SK-N-SH treated with all-trans-retinoic acid at 6 μM for 48 hours (cell line): ENCODE measurements at regions not wholly inside any gene's neighbourhood (a gene's known extent, or its start where the extent isn't known, plus 50 kb on each side); places are given as distances from the start of the nearest gene placed in this dataset.

Experiments
- ARNTL ChIP-seq: fragments of 450-650 bp; formaldehyde crosslinking; IDR thresholded peaks from 2 replicates; pipeline ENCODE4 v1.5.0; 2020; ENCODE audit warnings: low read depth, mild to moderate bottlenecking, moderate library complexity, borderline replicate concordance
- BACH2 ChIP-seq: fragments of 250-450 bp; sonication (Bioruptor Pico); IDR thresholded peaks from 2 replicates; pipeline ENCODE4 v1.9.0; 2021; ENCODE audit warnings: mild to moderate bottlenecking, borderline replicate concordance
- CSDC2 ChIP-seq: fragments of 250-450 bp; sonication (Bioruptor Pico); IDR thresholded peaks from 2 replicates; pipeline ENCODE4 v1.5.0; 2020; ENCODE audit warnings: mild to moderate bottlenecking, moderate library complexity
- ESRRG ChIP-seq: fragments of 250-450 bp; sonication (Bioruptor Pico); IDR thresholded peaks from 2 replicates; pipeline ENCODE4 v1.6.1; 2021; ENCODE audit warnings: mild to moderate bottlenecking
- GLIS3 ChIP-seq: fragments of 250-450 bp; sonication (Bioruptor Pico); IDR thresholded peaks from 2 replicates; pipeline ENCODE4 v1.5.0; 2020; ENCODE audit warnings: mild to moderate bottlenecking, moderate library complexity
- PPARA ChIP-seq: fragments of 250-450 bp; sonication (Bioruptor Pico); IDR thresholded peaks from 2 replicates; pipeline ENCODE4 v1.5.0; 2020; ENCODE audit warnings: mild to moderate bottlenecking, borderline replicate concordance
- TOX ChIP-seq: fragments of 250-450 bp; sonication (Bioruptor Pico); IDR thresholded peaks from 2 replicates; pipeline ENCODE4 v1.8.0; 2021; ENCODE audit warnings: mild to moderate bottlenecking, moderate library complexity, borderline replicate concordance
- ZFP3 ChIP-seq: fragments of 250-450 bp; sonication (Bioruptor Pico); IDR thresholded peaks from 2 replicates; pipeline ENCODE4 v1.5.0; 2020; ENCODE audit warnings: mild to moderate bottlenecking, moderate library complexity
- ZFP30 ChIP-seq: fragments of 450-650 bp; formaldehyde crosslinking; IDR thresholded peaks from 2 replicates; pipeline ENCODE4 v1.5.0; 2022; ENCODE audit warnings: mild to moderate bottlenecking, moderate library complexity
- ZNF8 ChIP-seq: fragments of 450-650 bp; formaldehyde crosslinking; IDR thresholded peaks from 2 replicates; pipeline ENCODE4 v1.5.0; 2020; ENCODE audit warnings: mild to moderate bottlenecking, moderate library complexity
- TF ChIP-seq, protein P1 (sequence below): fragments of 250-450 bp; sonication (Bioruptor Pico); IDR thresholded peaks from 2 replicates; pipeline ENCODE4 v1.5.1; 2020; ENCODE audit warnings: low read depth, mild to moderate bottlenecking, moderate library complexity
- TF ChIP-seq, protein P2 (sequence below): fragments of 250-450 bp; sonication (Bioruptor Pico); IDR thresholded peaks from 2 replicates; pipeline ENCODE4 v1.8.0; 2020; ENCODE audit warnings: mild to moderate bottlenecking, moderate library complexity, borderline replicate concordance
- TF ChIP-seq, protein P3 (sequence below): fragments of 250-450 bp; sonication (Bioruptor Pico); IDR thresholded peaks from 2 replicates; pipeline ENCODE4 v1.5.0; 2020; ENCODE audit warnings: mild to moderate bottlenecking, moderate library complexity
- TF ChIP-seq, protein P4 (sequence below): fragments of 250-450 bp; sonication (Bioruptor Pico); IDR thresholded peaks from 2 replicates; pipeline ENCODE4 v1.8.0; 2021; ENCODE audit warnings: low read depth, mild to moderate bottlenecking, moderate library complexity, borderline replicate concordance

DNA sequence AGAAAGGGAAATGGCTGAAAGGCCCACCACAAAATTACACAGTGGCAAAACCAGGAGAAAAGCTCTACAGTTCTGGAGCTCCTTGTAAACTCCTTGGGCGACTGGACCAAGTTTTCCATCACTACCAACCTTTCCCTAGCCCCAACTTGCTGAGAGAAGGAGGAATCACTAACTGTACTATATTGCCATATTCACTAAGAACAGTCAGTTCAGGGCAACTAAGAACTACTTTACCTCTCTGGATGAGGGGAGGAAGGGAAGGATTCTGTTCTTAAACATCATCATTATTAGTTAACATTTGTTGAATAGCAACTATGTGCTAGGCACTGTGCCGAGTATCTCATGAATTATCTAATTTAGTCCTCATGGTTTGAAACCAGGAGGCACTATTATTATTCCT lies 98.1 kb upstream of the SVIL start:
- TF ChIP-seq, protein P1, sequence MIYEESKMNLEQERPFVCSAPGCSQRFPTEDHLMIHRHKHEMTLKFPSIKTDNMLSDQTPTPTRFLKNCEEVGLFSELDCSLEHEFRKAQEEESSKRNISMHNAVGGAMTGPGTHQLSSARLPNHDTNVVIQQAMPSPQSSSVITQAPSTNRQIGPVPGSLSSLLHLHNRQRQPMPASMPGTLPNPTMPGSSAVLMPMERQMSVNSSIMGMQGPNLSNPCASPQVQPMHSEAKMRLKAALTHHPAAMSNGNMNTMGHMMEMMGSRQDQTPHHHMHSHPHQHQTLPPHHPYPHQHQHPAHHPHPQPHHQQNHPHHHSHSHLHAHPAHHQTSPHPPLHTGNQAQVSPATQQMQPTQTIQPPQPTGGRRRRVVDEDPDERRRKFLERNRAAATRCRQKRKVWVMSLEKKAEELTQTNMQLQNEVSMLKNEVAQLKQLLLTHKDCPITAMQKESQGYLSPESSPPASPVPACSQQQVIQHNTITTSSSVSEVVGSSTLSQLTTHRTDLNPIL (CRISPR knock-in tag): no peak
- TF ChIP-seq ARNTL (CRISPR knock-in tag): no peak
- no peak for TF ChIP-seq ZNF8
- TF ChIP-seq, protein P2, sequence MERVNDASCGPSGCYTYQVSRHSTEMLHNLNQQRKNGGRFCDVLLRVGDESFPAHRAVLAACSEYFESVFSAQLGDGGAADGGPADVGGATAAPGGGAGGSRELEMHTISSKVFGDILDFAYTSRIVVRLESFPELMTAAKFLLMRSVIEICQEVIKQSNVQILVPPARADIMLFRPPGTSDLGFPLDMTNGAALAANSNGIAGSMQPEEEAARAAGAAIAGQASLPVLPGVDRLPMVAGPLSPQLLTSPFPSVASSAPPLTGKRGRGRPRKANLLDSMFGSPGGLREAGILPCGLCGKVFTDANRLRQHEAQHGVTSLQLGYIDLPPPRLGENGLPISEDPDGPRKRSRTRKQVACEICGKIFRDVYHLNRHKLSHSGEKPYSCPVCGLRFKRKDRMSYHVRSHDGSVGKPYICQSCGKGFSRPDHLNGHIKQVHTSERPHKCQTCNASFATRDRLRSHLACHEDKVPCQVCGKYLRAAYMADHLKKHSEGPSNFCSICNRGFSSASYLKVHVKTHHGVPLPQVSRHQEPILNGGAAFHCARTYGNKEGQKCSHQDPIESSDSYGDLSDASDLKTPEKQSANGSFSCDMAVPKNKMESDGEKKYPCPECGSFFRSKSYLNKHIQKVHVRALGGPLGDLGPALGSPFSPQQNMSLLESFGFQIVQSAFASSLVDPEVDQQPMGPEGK: no peak
- TF ChIP-seq ESRRG (CRISPR knock-in tag): no peak
- TF ChIP-seq CSDC2 (CRISPR knock-in tag): no peak
- TF ChIP-seq PPARA: no peak
- TF ChIP-seq GLIS3 (CRISPR knock-in tag): no peak
- TF ChIP-seq ZFP30 (CRISPR knock-in tag): no peak
- no peak for TF ChIP-seq ZFP3 (CRISPR knock-in tag)
- TF ChIP-seq, protein P3, sequence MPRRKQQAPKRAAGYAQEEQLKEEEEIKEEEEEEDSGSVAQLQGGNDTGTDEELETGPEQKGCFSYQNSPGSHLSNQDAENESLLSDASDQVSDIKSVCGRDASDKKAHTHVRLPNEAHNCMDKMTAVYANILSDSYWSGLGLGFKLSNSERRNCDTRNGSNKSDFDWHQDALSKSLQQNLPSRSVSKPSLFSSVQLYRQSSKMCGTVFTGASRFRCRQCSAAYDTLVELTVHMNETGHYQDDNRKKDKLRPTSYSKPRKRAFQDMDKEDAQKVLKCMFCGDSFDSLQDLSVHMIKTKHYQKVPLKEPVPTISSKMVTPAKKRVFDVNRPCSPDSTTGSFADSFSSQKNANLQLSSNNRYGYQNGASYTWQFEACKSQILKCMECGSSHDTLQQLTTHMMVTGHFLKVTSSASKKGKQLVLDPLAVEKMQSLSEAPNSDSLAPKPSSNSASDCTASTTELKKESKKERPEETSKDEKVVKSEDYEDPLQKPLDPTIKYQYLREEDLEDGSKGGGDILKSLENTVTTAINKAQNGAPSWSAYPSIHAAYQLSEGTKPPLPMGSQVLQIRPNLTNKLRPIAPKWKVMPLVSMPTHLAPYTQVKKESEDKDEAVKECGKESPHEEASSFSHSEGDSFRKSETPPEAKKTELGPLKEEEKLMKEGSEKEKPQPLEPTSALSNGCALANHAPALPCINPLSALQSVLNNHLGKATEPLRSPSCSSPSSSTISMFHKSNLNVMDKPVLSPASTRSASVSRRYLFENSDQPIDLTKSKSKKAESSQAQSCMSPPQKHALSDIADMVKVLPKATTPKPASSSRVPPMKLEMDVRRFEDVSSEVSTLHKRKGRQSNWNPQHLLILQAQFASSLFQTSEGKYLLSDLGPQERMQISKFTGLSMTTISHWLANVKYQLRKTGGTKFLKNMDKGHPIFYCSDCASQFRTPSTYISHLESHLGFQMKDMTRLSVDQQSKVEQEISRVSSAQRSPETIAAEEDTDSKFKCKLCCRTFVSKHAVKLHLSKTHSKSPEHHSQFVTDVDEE (CRISPR knock-in tag): no peak
- TF ChIP-seq TOX (CRISPR knock-in tag): no peak
- TF ChIP-seq BACH2: no peak
- TF ChIP-seq, protein P4, sequence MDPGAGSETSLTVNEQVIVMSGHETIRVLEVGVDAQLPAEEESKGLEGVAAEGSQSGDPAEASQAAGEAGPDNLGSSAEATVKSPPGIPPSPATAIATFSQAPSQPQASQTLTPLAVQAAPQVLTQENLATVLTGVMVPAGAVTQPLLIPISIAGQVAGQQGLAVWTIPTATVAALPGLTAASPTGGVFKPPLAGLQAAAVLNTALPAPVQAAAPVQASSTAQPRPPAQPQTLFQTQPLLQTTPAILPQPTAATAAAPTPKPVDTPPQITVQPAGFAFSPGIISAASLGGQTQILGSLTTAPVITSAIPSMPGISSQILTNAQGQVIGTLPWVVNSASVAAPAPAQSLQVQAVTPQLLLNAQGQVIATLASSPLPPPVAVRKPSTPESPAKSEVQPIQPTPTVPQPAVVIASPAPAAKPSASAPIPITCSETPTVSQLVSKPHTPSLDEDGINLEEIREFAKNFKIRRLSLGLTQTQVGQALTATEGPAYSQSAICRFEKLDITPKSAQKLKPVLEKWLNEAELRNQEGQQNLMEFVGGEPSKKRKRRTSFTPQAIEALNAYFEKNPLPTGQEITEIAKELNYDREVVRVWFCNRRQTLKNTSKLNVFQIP (CRISPR knock-in tag): no peak
